Astrocyte (in vitro differentiated cells and primary cell): ENCODE measurements at regions not wholly inside any gene's neighbourhood (a gene's known extent, or its start where the extent isn't known, plus 50 kb on each side); places are given as distances from the start of the nearest gene placed in this dataset.

Experiments used
- EZH2 ChIP-seq: IDR thresholded peaks from 2 replicates; pipeline ENCODE4 v1.6.1; 2012; ENCODE audit warnings: mild to moderate bottlenecking, low read length, inconsistent platforms; ENCODE audit not compliant: insufficient read depth
- TF ChIP-seq, protein P1 (sequence below): IDR thresholded peaks from 2 replicates; pipeline ENCODE4 v1.5.1; 2011; ENCODE audit warnings: low read depth, mild to moderate bottlenecking, inconsistent platforms, low read length, moderate library complexity; ENCODE audit not compliant: insufficient read depth

DNA sequence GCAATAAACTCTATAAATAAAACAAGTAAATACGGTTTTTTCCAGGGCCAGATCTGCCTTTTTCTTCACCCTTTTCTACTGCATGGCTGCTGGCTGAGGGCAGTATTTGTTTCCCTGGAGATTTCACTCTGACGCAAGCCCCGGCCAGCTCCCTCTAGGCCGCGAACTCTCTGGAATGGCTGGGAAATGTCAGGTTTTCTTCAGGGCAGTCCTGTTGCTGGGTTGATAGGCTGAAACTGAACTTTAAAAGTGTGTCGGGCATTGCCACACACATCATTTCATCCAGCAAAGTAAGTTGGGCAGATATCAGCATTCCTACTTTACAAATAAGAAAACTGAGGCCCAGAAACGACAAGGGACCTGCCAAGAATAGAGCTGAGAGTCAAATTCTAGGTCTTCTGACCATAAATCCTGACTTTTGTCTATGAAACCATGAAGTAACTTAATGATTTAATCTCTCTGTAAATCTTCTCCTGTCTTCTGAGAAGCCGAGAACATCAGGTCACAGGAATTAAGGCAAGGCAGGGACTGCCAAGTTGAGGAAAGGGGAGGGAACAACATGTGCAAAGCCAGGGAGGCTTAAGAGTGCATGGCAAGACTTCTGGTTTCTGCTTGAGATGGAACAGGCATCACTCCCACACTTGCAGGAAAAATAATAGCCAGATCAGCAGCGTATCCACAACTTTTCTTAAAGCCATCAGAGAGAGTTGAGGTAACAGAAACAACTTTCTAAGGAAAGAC lies 205.0 kb upstream of the CCDC196 start:
- TF ChIP-seq, protein P1, sequence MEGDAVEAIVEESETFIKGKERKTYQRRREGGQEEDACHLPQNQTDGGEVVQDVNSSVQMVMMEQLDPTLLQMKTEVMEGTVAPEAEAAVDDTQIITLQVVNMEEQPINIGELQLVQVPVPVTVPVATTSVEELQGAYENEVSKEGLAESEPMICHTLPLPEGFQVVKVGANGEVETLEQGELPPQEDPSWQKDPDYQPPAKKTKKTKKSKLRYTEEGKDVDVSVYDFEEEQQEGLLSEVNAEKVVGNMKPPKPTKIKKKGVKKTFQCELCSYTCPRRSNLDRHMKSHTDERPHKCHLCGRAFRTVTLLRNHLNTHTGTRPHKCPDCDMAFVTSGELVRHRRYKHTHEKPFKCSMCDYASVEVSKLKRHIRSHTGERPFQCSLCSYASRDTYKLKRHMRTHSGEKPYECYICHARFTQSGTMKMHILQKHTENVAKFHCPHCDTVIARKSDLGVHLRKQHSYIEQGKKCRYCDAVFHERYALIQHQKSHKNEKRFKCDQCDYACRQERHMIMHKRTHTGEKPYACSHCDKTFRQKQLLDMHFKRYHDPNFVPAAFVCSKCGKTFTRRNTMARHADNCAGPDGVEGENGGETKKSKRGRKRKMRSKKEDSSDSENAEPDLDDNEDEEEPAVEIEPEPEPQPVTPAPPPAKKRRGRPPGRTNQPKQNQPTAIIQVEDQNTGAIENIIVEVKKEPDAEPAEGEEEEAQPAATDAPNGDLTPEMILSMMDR: no peak
- no peak for TF ChIP-seq EZH2
